ENCODE measurements at regions not wholly inside any gene's neighbourhood (a gene's known extent, or its start where the extent isn't known, plus 50 kb on each side); places are given as distances from the start of the nearest gene placed in this dataset.

- no peak for TF ChIP-seq CTCF (IDR thresholded peaks at IDR 0.05)
- TF ChIP-seq POLR2AphosphoS5 (IDR thresholded peaks at IDR 0.05) = no peak
Measured at GRCh38 chr9:115978091-115978490, 175.5 kb upstream of the PAPPA start.
